IMR-90 (cell line): ENCODE measurements at regions not wholly inside any gene's neighbourhood (a gene's known extent, or its start where the extent isn't known, plus 50 kb on each side); places are given as distances from the start of the nearest gene placed in this dataset.

ENCODE experiments used
- ATAC-seq: fragments of 200-7000 bp; cut with Tn5 transposase; 2 replicates; pipeline ENCODE4 v1.9.1; 2020; ENCODE audit warnings: low read depth, mild to moderate bottlenecking, moderate library complexity
- BruUV-seq: library from RNA; stranded (reverse); fragments of 400-500 nt; replicated peaks from 2 replicates; lab custom pipeline; 2021; lab: Mats Ljungman, UMichigan
- CTCF ChIA-PET: fragments of 300-600 bp; formaldehyde crosslinking; extraction: SDS; loops from one replicate; lab custom pipeline; 2021; ENCODE audit warnings: antibody characterized with exemption; lab: Yijun Ruan, JAX
- POLR2A ChIA-PET: fragments of 300-600 bp; sonication (Branson Sonifier 250); formaldehyde crosslinking; loops from one replicate; lab custom pipeline; 2022; ENCODE audit warnings: antibody characterized with exemption; ENCODE audit not compliant: unreplicated experiment; lab: Charles Lee
- DNase-seq: peaks from one replicate; pipeline ENCODE4 v3.0.0; 2013
- H2AFZ ChIP-seq: replicated peaks from 2 replicates; pipeline ENCODE3; 2013; ENCODE audit warnings: low read length, mild to moderate bottlenecking; ENCODE audit not compliant: poor library complexity
- H2AK5ac ChIP-seq: 2 replicates; pipeline ENCODE4 v1.6.1; 2013; ENCODE audit warnings: low read depth, low read length, inconsistent platforms
- H2AK9ac ChIP-seq: replicated peaks from 2 replicates; pipeline ENCODE3; 2013; ENCODE audit warnings: mild to moderate bottlenecking, low read depth, low read length, moderate library complexity; ENCODE audit not compliant: poor library complexity
- H2BK120ac ChIP-seq: 2 replicates; pipeline ENCODE4 v1.6.1; 2013; ENCODE audit warnings: low read depth, low read length, inconsistent platforms
- H2BK15ac ChIP-seq: 3 replicates; pipeline ENCODE4 v1.6.1; 2013; ENCODE audit warnings: low read depth, low read length, inconsistent platforms
- H2BK20ac ChIP-seq: 2 replicates; pipeline ENCODE4 v1.6.1; 2013; ENCODE audit warnings: low read depth, mild to moderate bottlenecking, inconsistent platforms, low read length, moderate library complexity
- H2BK5ac ChIP-seq: 2 replicates; pipeline ENCODE4 v1.6.1; 2013; ENCODE audit warnings: mild to moderate bottlenecking, low read depth, low read length, inconsistent platforms; ENCODE audit not compliant: poor library complexity, severe bottlenecking
- H3K14ac ChIP-seq: replicated peaks from 2 replicates; pipeline ENCODE4 v1.6.1; 2013; ENCODE audit warnings: low read depth, low read length, inconsistent platforms
- H3K18ac ChIP-seq: 2 replicates; pipeline ENCODE4 v1.6.1; 2013; ENCODE audit warnings: low read depth, low read length, control low read depth
- H3K23ac ChIP-seq: 2 replicates; pipeline ENCODE4 v1.6.1; 2013; ENCODE audit warnings: low read depth, low read length, inconsistent platforms
- H3K27ac ChIP-seq: 2 replicates; pipeline ENCODE4 v1.5.1; 2013; ENCODE audit warnings: mild to moderate bottlenecking, control low read depth, low read length; ENCODE audit not compliant: insufficient read depth
- H3K27me3 ChIP-seq: 2 replicates; pipeline ENCODE4 v1.6.1; 2013; ENCODE audit warnings: low read length; ENCODE audit not compliant: control insufficient read depth, insufficient read depth
- H3K36me3 ChIP-seq: 2 replicates; pipeline ENCODE4 v1.6.1; 2013; ENCODE audit warnings: low read length, mixed read lengths; ENCODE audit not compliant: control insufficient read depth, insufficient read depth
- H3K4ac ChIP-seq: 2 replicates; pipeline ENCODE4 v1.6.1; 2013; ENCODE audit warnings: low read depth, low read length, inconsistent platforms
- H3K4me1 ChIP-seq: 2 replicates; pipeline ENCODE4 v1.6.1; 2013; ENCODE audit warnings: low read length, mixed read lengths; ENCODE audit not compliant: control insufficient read depth, insufficient read depth
- H3K4me2 ChIP-seq: 2 replicates; pipeline ENCODE4 v1.6.1; 2013; ENCODE audit warnings: low read depth, mild to moderate bottlenecking, control low read depth, low read length, moderate library complexity
- H3K4me3 ChIP-seq: 2 replicates; pipeline ENCODE4 v1.5.1; 2013; ENCODE audit warnings: low read depth, mild to moderate bottlenecking, control low read depth, low read length, moderate library complexity; ENCODE audit not compliant: insufficient read depth
- H3K56ac ChIP-seq: 2 replicates; pipeline ENCODE4 v1.6.1; 2013; ENCODE audit warnings: low read length, inconsistent platforms; ENCODE audit not compliant: insufficient read depth; ENCODE audit errors: extremely low read depth
- H3K79me1 ChIP-seq, 2 experiments: 2 replicates each; pipeline ENCODE4 v1.6.1; 2013; ENCODE audit warnings: low read length in 2 of 2, inconsistent platforms in 1 of 2, low read depth in 1 of 2
- H3K9ac ChIP-seq: 2 replicates; pipeline ENCODE4 v1.6.1; 2013; ENCODE audit warnings: low read depth, low read length, control low read depth
- H3K9me1 ChIP-seq: 2 replicates; pipeline ENCODE4 v1.6.1; 2013; ENCODE audit warnings: low read length, inconsistent platforms; ENCODE audit not compliant: insufficient read depth
- H3K9me3 ChIP-seq: 2 replicates; pipeline ENCODE4 v1.6.1; 2013; ENCODE audit warnings: low read length; ENCODE audit not compliant: control insufficient read depth, insufficient read depth
- H4K20me1 ChIP-seq: 2 replicates; pipeline ENCODE4 v1.6.1; 2013; ENCODE audit warnings: low read length, inconsistent platforms; ENCODE audit not compliant: insufficient read depth
- H4K5ac ChIP-seq: 2 replicates; pipeline ENCODE4 v1.6.1; 2013; ENCODE audit warnings: mild to moderate bottlenecking, low read depth, low read length, control low read depth
- H4K8ac ChIP-seq, 2 experiments: 2 replicates each; pipeline ENCODE4 v1.6.1; 2013; ENCODE audit warnings: low read depth in 2 of 2, low read length in 2 of 2, control low read depth in 1 of 2, inconsistent platforms in 1 of 2
- H4K91ac ChIP-seq: 2 replicates; pipeline ENCODE4 v1.6.1; 2013; ENCODE audit warnings: low read depth, low read length, inconsistent platforms; ENCODE audit not compliant: insufficient read depth
- BHLHE40 ChIP-seq: fragments of 150-350 bp; IDR thresholded peaks from 2 replicates; pipeline ENCODE4 v1.6.1; 2016; ENCODE audit warnings: mild to moderate bottlenecking, low read depth, low read length
- CEBPB ChIP-seq: IDR thresholded peaks from 2 replicates; pipeline ENCODE4 v1.6.1; 2012; ENCODE audit warnings: low read depth, low read length, improper control_type of control experiment
- CHD1 ChIP-seq: IDR thresholded peaks from 2 replicates; pipeline ENCODE4 v1.6.1; 2012; ENCODE audit warnings: low read depth, low read length, improper control_type of control experiment
- CTCF ChIP-seq: conservative IDR thresholded peaks from 2 replicates; pipeline ENCODE4 v1.5.1; 2012; ENCODE audit warnings: mild to moderate bottlenecking, low read depth, low read length, improper control_type of control experiment
- ELK1 ChIP-seq: fragments of 150-350 bp; IDR thresholded peaks from 2 replicates; pipeline ENCODE4 v1.6.1; 2016; ENCODE audit warnings: low read depth, mild to moderate bottlenecking, low read length, moderate library complexity, borderline replicate concordance
- FOS ChIP-seq: fragments of 150-350 bp; IDR thresholded peaks from 2 replicates; pipeline ENCODE4 v1.6.1; 2016; ENCODE audit warnings: low read depth, low read length
- MAFK ChIP-seq: IDR thresholded peaks from 2 replicates; pipeline ENCODE4 v1.6.1; 2012; ENCODE audit warnings: low read depth, low read length, improper control_type of control experiment
- MAZ ChIP-seq: IDR thresholded peaks from 2 replicates; pipeline ENCODE4 v1.6.1; 2012; ENCODE audit warnings: low read depth, mild to moderate bottlenecking, low read length, improper control_type of control experiment, moderate library complexity, borderline replicate concordance
- MXI1 ChIP-seq: IDR thresholded peaks from 2 replicates; pipeline ENCODE4 v1.6.1; 2012; ENCODE audit warnings: low read depth, mild to moderate bottlenecking, low read length, moderate library complexity, borderline replicate concordance
- NFE2L2 ChIP-seq: fragments of 150-350 bp; IDR thresholded peaks from 2 replicates; pipeline ENCODE4 v1.6.1; 2016; ENCODE audit warnings: low read depth, mild to moderate bottlenecking, low read length
- POLR2A ChIP-seq: IDR thresholded peaks from 2 replicates; pipeline ENCODE4 v1.6.1; 2012; ENCODE audit warnings: mild to moderate bottlenecking, low read depth, low read length
- RAD21 ChIP-seq: IDR thresholded peaks from 2 replicates; pipeline ENCODE4 v1.6.1; 2012; ENCODE audit warnings: low read length, improper control_type of control experiment
- RCOR1 ChIP-seq: IDR thresholded peaks from 2 replicates; pipeline ENCODE4 v1.6.1; 2012; ENCODE audit warnings: mild to moderate bottlenecking, low read length, improper control_type of control experiment; ENCODE audit not compliant: insufficient replicate concordance
- RFX5 ChIP-seq: IDR thresholded peaks from 2 replicates; pipeline ENCODE4 v1.8.0; 2012; ENCODE audit warnings: low read depth, mild to moderate bottlenecking, low read length, moderate library complexity
- SMC3 ChIP-seq: fragments of 150-350 bp; IDR thresholded peaks from 2 replicates; pipeline ENCODE4 v1.6.1; 2016; ENCODE audit warnings: low read depth, mild to moderate bottlenecking, antibody characterized with exemption, low read length, moderate library complexity
- USF2 ChIP-seq: fragments of 150-350 bp; IDR thresholded peaks from 2 replicates; pipeline ENCODE4 v1.6.1; 2017; ENCODE audit warnings: mild to moderate bottlenecking, antibody characterized with exemption, low read length, low read depth
- WGBS, 2 experiments: methylation state at CpG; one replicate each; pipeline versions ENCODE4 v1.1.5 to v1.1.7; 2013; ENCODE audit warnings: missing lambda C conversion rate in 2 of 2; ENCODE audit not compliant: insufficient read length in 1 of 2; ENCODE audit errors: extremely low coverage in 2 of 2; 5-methylcytosine and 5-hydroxymethylcytosine counted together
- dilution Hi-C: fragments of 300-500 bp; cut with HindIII; formaldehyde crosslinking; loops from one replicate; pipeline ENCODE4 v1.14.3; 2018; ENCODE audit warnings: low sequenced_read_pairs; ENCODE audit not compliant: unreplicated experiment
- in situ Hi-C: fragments of 300-500 bp; cut with MboI; formaldehyde crosslinking; loops from 3 replicates; pipeline ENCODE4 v1.14.3; 2019; ENCODE audit warnings: low sequenced_read_pairs, inconsistent platforms, mixed read lengths
- intact Hi-C: fragments of 100-400 bp; cut with micrococcal nuclease; formaldehyde crosslinking; loops from 2 replicates; pipeline ENCODE4 v1.10.0; 2022

GRCh38 chr9:82346040-82346439 is 357.5 kb downstream of the SPATA31D1 start:
- H3K9me1 ChIP-seq, result no peaks in the 10 kb centered on the region
- H2BK5ac ChIP-seq, result no peak overlapping the region
- H3K9me3 ChIP-seq, result peaks cover 7% of the 10 kb centered on the region
- intact Hi-C loops, result no loop called here
- no peak overlapping the region for H3K23ac ChIP-seq
- WGBS, 2 experiments, result 62% methylated on average over 2 of the region's 2 CpGs; no CpG with 5 or more reads in 1 of the 2 experiments
- H3K14ac ChIP-seq, result no peak overlapping the region
- no peak overlapping the region for H3K27ac ChIP-seq
- no peaks in the 10 kb centered on the region for H3K4me1 ChIP-seq
- no peak overlapping the region for H2AK9ac ChIP-seq
- no peak overlapping the region for H4K5ac ChIP-seq
- ChIA-PET CTCF (interaction anchor here (0.7 kb wide), 1 partner anchor 456 kb away, joined by 4 read pairs; no protein-coding TSS in a partner anchor), POLR2A (no interaction called here)
- H2AFZ ChIP-seq, result no peak overlapping the region
- no peaks in the 10 kb centered on the region for H4K20me1 ChIP-seq
- H3K27me3 ChIP-seq, result no peaks in the 10 kb centered on the region
- no peak overlapping the region for H3K4me2 ChIP-seq
- BruUV-seq, result no TSS peak
- H4K8ac ChIP-seq, result no peak overlapping the region
- in situ Hi-C loops, result no loop called here
- DNase-seq, result no peak
- H3K56ac ChIP-seq, result no peak overlapping the region
- TF ChIP-seq ELK1 (no peak), RFX5 (no peak), BHLHE40 (no peak), RCOR1 (no peak), CEBPB (no peak), FOS (no peak), POLR2A (no peak), USF2 (no peak), CTCF (no peak), RAD21 (no peak), SMC3 (no peak), NFE2L2 (no peak), MAFK (no peak), MAZ (no peak), CHD1 (no peak), MXI1 (no peak)
- H3K18ac ChIP-seq, result no peak overlapping the region
- H3K4ac ChIP-seq, result no peak overlapping the region
- no peak overlapping the region for H2BK20ac ChIP-seq
- H3K4me3 ChIP-seq, result no peak overlapping the region
- H2AK5ac ChIP-seq, result no peak overlapping the region
- H3K36me3 ChIP-seq, result no peaks in the 10 kb centered on the region
- no peak overlapping the region for H4K91ac ChIP-seq
- no peak overlapping the region for H2BK120ac ChIP-seq
- ATAC-seq, result no peak
- no peak overlapping the region for H2BK15ac ChIP-seq
- dilution Hi-C loops, result no loop called here
- H3K79me1 ChIP-seq, result no peaks in the 10 kb centered on the region
- H3K9ac ChIP-seq, result no peak overlapping the region
